Subcutaneous abdominal adipose tissue (tissue), 5 donors: ENCODE measurements at regions not wholly inside any gene's neighbourhood (a gene's known extent, or its start where the extent isn't known, plus 50 kb on each side); places are given as distances from the start of the nearest gene placed in this dataset.

ENCODE experiments used
- H3K27ac ChIP-seq: one replicate; pipeline ENCODE4 v1.7.0; 2013; ENCODE audit warnings: low read depth, mild to moderate bottlenecking, inconsistent platforms, low read length, moderate library complexity
- H3K27me3 ChIP-seq, 5 donors: one replicate each; pipeline ENCODE4 v1.7.0; 2013; ENCODE audit warnings: low read length in 5 of 5, inconsistent platforms in 1 of 5; ENCODE audit not compliant: control insufficient read depth in 5 of 5, insufficient read depth in 4 of 5
- H3K36me3 ChIP-seq, 5 donors: one replicate each; pipeline ENCODE4 v1.7.0; 2013; ENCODE audit warnings: low read length in 5 of 5; ENCODE audit not compliant: control insufficient read depth in 5 of 5, insufficient read depth in 5 of 5
- H3K4me1 ChIP-seq, 5 donors: one replicate each; pipeline ENCODE4 v1.7.0; 2013; ENCODE audit warnings: low read length in 5 of 5, mild to moderate bottlenecking in 3 of 5, moderate library complexity in 1 of 5; ENCODE audit not compliant: control insufficient read depth in 5 of 5, insufficient read depth in 5 of 5
- H3K4me3 ChIP-seq, 5 donors: one replicate each; pipeline ENCODE4 v1.7.0; 2013; ENCODE audit warnings: low read length in 5 of 5, low read depth in 1 of 5
- H3K9ac ChIP-seq, 5 donors: one replicate each; pipeline ENCODE4 v1.7.0; 2013; ENCODE audit warnings: low read length in 5 of 5, mild to moderate bottlenecking in 4 of 5, moderate library complexity in 3 of 5
- H3K9me3 ChIP-seq, 5 donors: one replicate each; pipeline ENCODE4 v1.7.0; 2013; ENCODE audit warnings: low read length in 5 of 5; ENCODE audit not compliant: control insufficient read depth in 5 of 5
- donor health status: healthy.
- donor health status: healthy.
- donor health status: healthy.
- donor health status: healthy.
- donor health status: healthy.

- H3K9me3 ChIP-seq, result peaks cover 0 to 2% (median 0%) of the 10 kb centered on the region in 5 donors
- H3K27ac ChIP-seq, result no peak overlapping the region
- no peak overlapping the region for H3K4me3 ChIP-seq
- H3K27me3 ChIP-seq, result no peaks in the 10 kb centered on the region
- H3K36me3 ChIP-seq, result no peaks in the 10 kb centered on the region
- no peaks in the 10 kb centered on the region for H3K4me1 ChIP-seq
- no peak overlapping the region for H3K9ac ChIP-seq
These were observed 83.8 kb upstream of the KL start for GRCh38 chr13:32932376-32932775.

GRCh38 chr13:32936716-32937115 lies 79.5 kb upstream of the KL start:
- Histone ChIP-seq H3K4me1 (peaks cover 0 to 11% (median 6%) of the 10 kb centered on the region in 5 donors), H3K9me3 (peaks cover 0 to 7% (median 0%) of the 10 kb centered on the region in 5 donors), H3K4me3 (no peak overlapping the region), H3K27me3 (no peaks in the 10 kb centered on the region), H3K36me3 (no peaks in the 10 kb centered on the region), H3K27ac (no peak overlapping the region), H3K9ac (no peak overlapping the region)

- Histone ChIP-seq H3K36me3 (no peaks in the 10 kb centered on the region), H3K27ac (no peak overlapping the region), H3K9ac (no peak overlapping the region), H3K9me3 (peaks cover 0 to 7% (median 0%) of the 10 kb centered on the region in 5 donors), H3K27me3 (no peaks in the 10 kb centered on the region), H3K4me1 (peaks cover 0 to 20% (median 6%) of the 10 kb centered on the region in 5 donors), H3K4me3 (no peak overlapping the region)
These were observed 77.9 kb upstream of the KL start for GRCh38 chr13:32938314-32938713.

GRCh38 chr13:32938907-32939306 lies 77.3 kb upstream of the KL start:
- peaks cover 0 to 22% (median 6%) of the 10 kb centered on the region in 5 donors for H3K4me1 ChIP-seq
- H3K27me3 ChIP-seq, result no peaks in the 10 kb centered on the region
- H3K27ac ChIP-seq, result no peak overlapping the region
- H3K36me3 ChIP-seq, result no peaks in the 10 kb centered on the region
- peaks cover 0 to 7% (median 0%) of the 10 kb centered on the region in 5 donors for H3K9me3 ChIP-seq
- H3K4me3 ChIP-seq, result no peak overlapping the region
- no peak overlapping the region for H3K9ac ChIP-seq

- peaks cover 0 to 22% (median 6%) of the 10 kb centered on the region in 5 donors for H3K4me1 ChIP-seq
- no peaks in the 10 kb centered on the region for H3K27me3 ChIP-seq
- H3K9ac ChIP-seq, result no peak overlapping the region
- no peak overlapping the region for H3K27ac ChIP-seq
- no peak overlapping the region for H3K4me3 ChIP-seq
- peaks cover 0 to 7% (median 0%) of the 10 kb centered on the region in 5 donors for H3K9me3 ChIP-seq
- H3K36me3 ChIP-seq, result no peaks in the 10 kb centered on the region
These were observed 75.6 kb upstream of the KL start for GRCh38 chr13:32940601-32941000.

GRCh38 chr13:32941368-32941767 lies 74.9 kb upstream of the KL start:
- Histone ChIP-seq H3K27ac (no peak overlapping the region), H3K9me3 (peaks cover 0 to 11% (median 0%) of the 10 kb centered on the region in 5 donors), H3K4me3 (no peak overlapping the region), H3K27me3 (no peaks in the 10 kb centered on the region), H3K4me1 (peaks cover 0 to 22% (median 6%) of the 10 kb centered on the region in 5 donors), H3K9ac (no peak overlapping the region), H3K36me3 (peaks cover 0 to 4% (median 0%) of the 10 kb centered on the region in 5 donors)

GRCh38 chr13:32946558-32946957 lies 69.7 kb upstream of the KL start:
- H3K4me3 ChIP-seq, result no peak overlapping the region
- H3K36me3 ChIP-seq, result peaks cover 0 to 4% (median 0%) of the 10 kb centered on the region in 5 donors
- peaks cover 0 to 3% (median 0%) of the 10 kb centered on the region in 5 donors for H3K27me3 ChIP-seq
- peaks cover 0 to 4% (median 0%) of the 10 kb centered on the region in 5 donors for H3K9me3 ChIP-seq
- no peak overlapping the region for H3K9ac ChIP-seq
- peaks cover 0 to 11% (median 0%) of the 10 kb centered on the region in 5 donors for H3K4me1 ChIP-seq
- H3K27ac ChIP-seq, result no peak overlapping the region

GRCh38 chr13:32947411-32948276 lies 68.6 kb upstream of the KL start:
- H3K4me1 ChIP-seq, result peaks cover 0 to 9% (median 0%) of the 10 kb centered on the region in 5 donors
- H3K36me3 ChIP-seq, result peaks cover 0 to 4% (median 0%) of the 10 kb centered on the region in 5 donors
- H3K9ac ChIP-seq, result no peak overlapping the region
- H3K4me3 ChIP-seq, result no peak overlapping the region
- peaks cover 0 to 4% (median 0%) of the 10 kb centered on the region in 5 donors for H3K9me3 ChIP-seq
- H3K27ac ChIP-seq, result no peak overlapping the region
- peaks cover 0 to 3% (median 0%) of the 10 kb centered on the region in 5 donors for H3K27me3 ChIP-seq

GRCh38 chr13:32949820-32950219 lies 66.4 kb upstream of the KL start:
- Histone ChIP-seq H3K4me1 (no peaks in the 10 kb centered on the region), H3K27ac (no peak overlapping the region), H3K27me3 (peaks cover 0 to 3% (median 0%) of the 10 kb centered on the region in 5 donors), H3K36me3 (peaks cover 0 to 4% (median 0%) of the 10 kb centered on the region in 5 donors), H3K9me3 (peaks cover 0 to 4% (median 0%) of the 10 kb centered on the region in 5 donors), H3K4me3 (no peak overlapping the region), H3K9ac (no peak overlapping the region)

GRCh38 chr13:32951580-32951979 lies 64.6 kb upstream of the KL start:
- Histone ChIP-seq H3K9me3 (no peaks in the 10 kb centered on the region), H3K4me1 (peaks cover 0 to 10% (median 0%) of the 10 kb centered on the region in 5 donors), H3K27me3 (peaks cover 0 to 3% (median 0%) of the 10 kb centered on the region in 5 donors), H3K36me3 (no peaks in the 10 kb centered on the region), H3K27ac (no peak overlapping the region), H3K4me3 (no peak overlapping the region), H3K9ac (no peak overlapping the region)
